GM12873 (cell line): ENCODE measurements at regions not wholly inside any gene's neighbourhood (a gene's known extent, or its start where the extent isn't known, plus 50 kb on each side); places are given as distances from the start of the nearest gene placed in this dataset.

Experiments
- CTCF ChIP-seq: IDR thresholded peaks from 2 replicates; pipeline ENCODE4 v1.5.1; 2012; ENCODE audit warnings: low read depth, mild to moderate bottlenecking, moderate library complexity, low read length, control low read depth; ENCODE audit not compliant: insufficient read depth; ENCODE audit errors: missing control alignments

GRCh38 chr7:25325186-25325757 is 97.0 kb upstream of the NPVF start:
- TF ChIP-seq CTCF = no peak

GRCh38 chr7:25326501-25327156 is 98.3 kb upstream of the NPVF start:
- TF ChIP-seq CTCF = no peak

- TF ChIP-seq CTCF = no peak
Observed at GRCh38 chr7:25329815-25330214, 101.5 kb upstream of the NPVF start.

GRCh38 chr7:25333296-25333928 is 105.1 kb upstream of the NPVF start:
- no peak for TF ChIP-seq CTCF

- no peak for TF ChIP-seq CTCF
Observed at GRCh38 chr7:25347360-25348066, 119.2 kb upstream of the NPVF start.

GRCh38 chr7:25348104-25348503 is 119.8 kb upstream of the NPVF start:
- TF ChIP-seq CTCF = no peak

- TF ChIP-seq CTCF = no peak
Observed at GRCh38 chr7:25349283-25350017, 121.2 kb upstream of the NPVF start.
